HepG2 (cell line): ENCODE measurements at regions not wholly inside any gene's neighbourhood (a gene's known extent, or its start where the extent isn't known, plus 50 kb on each side); places are given as distances from the start of the nearest gene placed in this dataset.

ENCODE experiments used
- ATAC-seq: fragments of 200-7000 bp; cut with Tn5 transposase; 3 replicates; pipeline ENCODE4 v1.9.1; 2020; ENCODE audit warnings: mild to moderate bottlenecking, moderate library complexity
- BruUV-seq: library from RNA; stranded (reverse); fragments of 400-500 nt; replicated peaks from 2 replicates; lab custom pipeline; 2021; lab: Mats Ljungman, UMichigan
- CTCF ChIA-PET: fragments of 300-600 bp; formaldehyde crosslinking; extraction: SDS; loops from one replicate; lab custom pipeline; 2021; ENCODE audit warnings: low total read pairs, inconsistent platforms, low intra/inter-chr PET ratio; lab: Yijun Ruan, JAX
- POLR2A ChIA-PET: fragments of 350-600 bp; sonication (Branson Sonifier 250); formaldehyde crosslinking; loops from one replicate; lab custom pipeline; 2020; ENCODE audit warnings: antibody characterized with exemption, inconsistent platforms; lab: Yijun Ruan, JAX
- DNase-seq: peaks from one replicate; pipeline ENCODE4 v3.0.0-alpha.2; 2015; ENCODE audit warnings: low spot score
- FAIRE-seq: peaks from 3 replicates; lab custom pipeline; 2011; peaks lifted over from hg19 to GRCh38; lab: Jason Lieb, UNC
- H2AFZ ChIP-seq: one replicate; pipeline ENCODE4 v1.6.1; 2011; ENCODE audit warnings: low read length, inconsistent platforms
- H3K27ac ChIP-seq: fragments of 300-600 bp; 3 replicates; pipeline ENCODE4 v1.8.0; 2011; ENCODE audit warnings: mixed run types, mild to moderate bottlenecking, mixed read lengths, low read length, inconsistent platforms; ENCODE audit not compliant: insufficient read depth; ENCODE audit errors: extremely low read length
- H3K27me3 ChIP-seq, 2 experiments: fragments of 200-600 bp in 1 of 2; 2 replicates in 1 of 2; 3 replicates in 1 of 2; pipeline versions ENCODE4 v1.6.0 to v1.8.0; 2011; ENCODE audit warnings: low read length in 2 of 2, mild to moderate bottlenecking in 2 of 2, moderate library complexity in 2 of 2, inconsistent platforms in 1 of 2; ENCODE audit not compliant: insufficient read depth in 2 of 2, control insufficient read depth in 1 of 2
- H3K36me3 ChIP-seq, 2 experiments: fragments of 200-600 bp in 1 of 2; replicated peaks in 1 of 2; 2 replicates in 1 of 2; 3 replicates in 1 of 2; pipeline versions ENCODE4 v1.5.1 to v1.8.0; 2011; ENCODE audit warnings: low read length in 2 of 2, inconsistent platforms in 1 of 2; ENCODE audit not compliant: insufficient read depth in 2 of 2, control insufficient read depth in 1 of 2
- H3K4me1 ChIP-seq: 2 replicates; pipeline ENCODE4 v1.5.1; 2012; ENCODE audit warnings: low read length, inconsistent platforms; ENCODE audit not compliant: insufficient read depth
- H3K4me2 ChIP-seq: 2 replicates; pipeline ENCODE4 v1.6.0; 2011; ENCODE audit warnings: low read depth, low read length, inconsistent platforms
- H3K4me3 ChIP-seq, 3 experiments: fragments of 200-600 bp in 1 of 3; sonication (generic), shearing (Covaris generic) in 1 of 3; replicated peaks in 1 of 3; 2 replicates each; pipeline ENCODE4 v1.5.1; 2011 to 2016; ENCODE audit warnings: low read length in 3 of 3, inconsistent platforms in 2 of 3, low read depth in 2 of 3, mild to moderate bottlenecking in 2 of 3, control low read depth in 1 of 3, mixed read lengths in 1 of 3; ENCODE audit not compliant: insufficient read depth in 1 of 3
- H3K79me2 ChIP-seq: one replicate; pipeline ENCODE4 v1.6.1; 2011; ENCODE audit warnings: low read length, inconsistent platforms; ENCODE audit not compliant: insufficient read depth
- H3K9ac ChIP-seq: 2 replicates; pipeline ENCODE4 v1.6.0; 2011; ENCODE audit warnings: mild to moderate bottlenecking, low read depth, low read length, inconsistent platforms; ENCODE audit not compliant: insufficient read depth
- H3K9me3 ChIP-seq: 2 replicates; pipeline ENCODE4 v1.5.1; 2012; ENCODE audit warnings: mild to moderate bottlenecking, low read length
- H4K20me1 ChIP-seq: 2 replicates; pipeline ENCODE4 v1.6.0; 2011; ENCODE audit warnings: inconsistent platforms, mild to moderate bottlenecking, low read length, moderate library complexity; ENCODE audit not compliant: insufficient read depth
- BRD4 ChIP-seq: sonication (generic); formaldehyde crosslinking; IDR thresholded peaks from 2 replicates; pipeline ENCODE4 v1.4.0; 2020; ENCODE audit warnings: missing genetic modification reagents
- PITX1 ChIP-seq: sonication (generic); formaldehyde crosslinking; IDR thresholded peaks from 2 replicates; pipeline ENCODE4 v1.5.1; 2020; ENCODE audit warnings: mild to moderate bottlenecking, missing genetic modification reagents
- REL ChIP-seq: sonication (generic); formaldehyde crosslinking; conservative IDR thresholded peaks from 2 replicates; pipeline ENCODE4 v1.8.0; 2022; ENCODE audit warnings: mild to moderate bottlenecking, missing genetic modification reagents, moderate library complexity
- ZNF670 ChIP-seq: sonication (generic); formaldehyde crosslinking; IDR thresholded peaks from 2 replicates; pipeline ENCODE4 v1.8.0; 2022; ENCODE audit warnings: mild to moderate bottlenecking, missing genetic modification reagents, borderline replicate concordance
- WGBS: methylation state at CpG from one replicate; pipeline ENCODE4 v1.1.6; 2017; ENCODE audit warnings: low lambda C conversion rate; 5-methylcytosine and 5-hydroxymethylcytosine counted together
- in situ Hi-C: cut with HindIII; loops from 2 replicates; pipeline ENCODE4 v1.10.0; 2017; ENCODE audit warnings: low pct_unique_long_range_greater_than_20kb; ENCODE audit not compliant: extremely low pct_ligation_motif_present
- intact Hi-C: fragments of 100-400 bp; cut with micrococcal nuclease; formaldehyde crosslinking; loops from one replicate; pipeline ENCODE4 v1.10.0; 2022; ENCODE audit not compliant: unreplicated experiment
- TF ChIP-seq, protein P1 (sequence below): sonication (generic); formaldehyde crosslinking; IDR thresholded peaks from 2 replicates; pipeline ENCODE4 v1.5.1; 2020; ENCODE audit warnings: missing genetic modification reagents, mild to moderate bottlenecking, borderline replicate concordance

DNA sequence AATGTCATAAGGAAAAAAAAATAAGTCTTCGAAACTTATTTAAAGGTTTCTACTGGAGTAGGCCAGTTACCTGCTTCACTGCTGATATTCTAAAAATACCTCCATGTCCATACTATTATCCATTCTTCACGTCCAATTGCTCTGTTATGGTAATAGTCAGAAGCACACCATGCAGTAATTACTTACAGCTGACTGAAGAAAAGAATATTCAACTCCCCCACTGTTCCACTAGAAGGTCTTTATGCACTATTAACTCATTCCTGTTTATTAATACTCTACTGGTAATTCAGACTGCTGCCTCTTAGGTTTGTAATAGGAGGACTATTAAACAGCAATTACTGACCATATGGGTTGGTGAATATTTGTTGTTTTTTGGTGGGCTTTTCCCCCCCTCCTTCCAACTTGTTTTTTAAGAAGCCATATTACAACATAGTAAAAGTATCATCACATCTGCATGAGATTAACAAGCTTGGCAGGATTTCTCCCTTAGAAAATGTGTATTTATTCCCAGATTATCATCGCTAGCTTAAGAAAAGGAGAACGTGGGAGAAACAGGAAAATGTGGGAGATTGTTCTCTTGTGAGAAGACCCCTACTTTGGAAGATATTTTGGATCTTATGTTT, 806.4 kb upstream of the FANCL start:
- H3K4me2 ChIP-seq: no peak overlapping the region
- TF ChIP-seq ZNF670 (no peak), PITX1 (CRISPR knock-in tag) (no peak), BRD4 (CRISPR knock-in tag) (no peak), REL (CRISPR knock-in tag) (no peak)
- TF ChIP-seq, protein P1, sequence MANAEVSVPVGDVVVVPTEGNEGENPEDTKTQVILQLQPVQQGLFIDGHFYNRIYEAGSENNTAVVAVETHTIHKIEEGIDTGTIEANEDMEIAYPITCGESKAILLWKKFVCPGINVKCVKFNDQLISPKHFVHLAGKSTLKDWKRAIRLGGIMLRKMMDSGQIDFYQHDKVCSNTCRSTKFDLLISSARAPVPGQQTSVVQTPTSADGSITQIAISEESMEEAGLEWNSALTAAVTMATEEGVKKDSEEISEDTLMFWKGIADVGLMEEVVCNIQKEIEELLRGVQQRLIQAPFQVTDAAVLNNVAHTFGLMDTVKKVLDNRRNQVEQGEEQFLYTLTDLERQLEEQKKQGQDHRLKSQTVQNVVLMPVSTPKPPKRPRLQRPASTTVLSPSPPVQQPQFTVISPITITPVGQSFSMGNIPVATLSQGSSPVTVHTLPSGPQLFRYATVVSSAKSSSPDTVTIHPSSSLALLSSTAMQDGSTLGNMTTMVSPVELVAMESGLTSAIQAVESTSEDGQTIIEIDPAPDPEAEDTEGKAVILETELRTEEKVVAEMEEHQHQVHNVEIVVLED (CRISPR knock-in tag): no peak

More for the DNA sequence above, 806.4 kb upstream of the FANCL start:
- BruUV-seq: no TSS peak
- Histone ChIP-seq H3K36me3 (no peaks in the 10 kb centered on the region), H3K4me1 (no peaks in the 10 kb centered on the region), H3K4me3 (no peak overlapping the region), H3K9me3 (no peaks in the 10 kb centered on the region), H3K27me3 (no peaks in the 10 kb centered on the region), H2AFZ (no peak overlapping the region), H3K9ac (no peak overlapping the region), H3K27ac (no peak overlapping the region), H4K20me1 (no peaks in the 10 kb centered on the region), H3K79me2 (no peaks in the 10 kb centered on the region)
- DNase-seq (no peak), ATAC-seq (no peak), FAIRE-seq (no peak)
- ChIA-PET POLR2A (no interaction called here), CTCF (no interaction called here)
- WGBS: 9% methylated on average over 4 of the region's 4 CpGs
- in situ Hi-C loops: no loop called here
- intact Hi-C loops: no loop called here
